ENCODE measurements at regions not wholly inside any gene's neighbourhood (a gene's known extent, or its start where the extent isn't known, plus 50 kb on each side); places are given as distances from the start of the nearest gene placed in this dataset.
"Not testable (repeated sequence)": the region's sequence is repeated elsewhere in the genome, so short reads cannot be mapped to it uniquely, and the experiment has no call there.

DNA sequence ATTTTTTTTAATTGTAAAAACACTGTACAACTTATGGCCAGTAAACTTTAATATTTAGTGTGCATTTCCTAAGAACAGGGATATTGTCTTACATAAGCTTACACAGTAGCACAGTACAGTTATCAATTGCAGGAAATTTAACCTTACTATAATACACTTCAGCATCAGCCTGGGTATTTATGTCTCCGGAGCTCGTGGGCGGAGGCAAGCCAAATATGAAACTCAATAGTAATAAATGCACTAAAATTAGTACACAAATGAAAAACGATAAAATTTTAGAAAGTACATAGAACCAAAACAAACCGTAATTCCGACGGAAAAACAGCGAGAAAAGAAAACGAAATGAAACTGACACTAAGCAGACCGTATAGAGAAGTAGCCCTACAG lies 91.2 kb downstream of the ANXA2R start:
- WGBS, 2 donors, result 17% methylated on average over 10 of the region's 10 CpGs
- Histone ChIP-seq H3K9me3 (no peaks in the 10 kb centered on the region), H3K27me3 (peaks cover 60% of the 10 kb centered on the region), H3K4me3 (replicated peaks in 1 of 3) (no peak overlapping the region), H3K27ac (peak overlapping the region in 1 of 3 donors; percentile 86), H3K4me1 (peaks cover 30% of the 10 kb centered on the region in 2 donors), H3K36me3 (no peaks in the 10 kb centered on the region)
- TF ChIP-seq, protein P1, sequence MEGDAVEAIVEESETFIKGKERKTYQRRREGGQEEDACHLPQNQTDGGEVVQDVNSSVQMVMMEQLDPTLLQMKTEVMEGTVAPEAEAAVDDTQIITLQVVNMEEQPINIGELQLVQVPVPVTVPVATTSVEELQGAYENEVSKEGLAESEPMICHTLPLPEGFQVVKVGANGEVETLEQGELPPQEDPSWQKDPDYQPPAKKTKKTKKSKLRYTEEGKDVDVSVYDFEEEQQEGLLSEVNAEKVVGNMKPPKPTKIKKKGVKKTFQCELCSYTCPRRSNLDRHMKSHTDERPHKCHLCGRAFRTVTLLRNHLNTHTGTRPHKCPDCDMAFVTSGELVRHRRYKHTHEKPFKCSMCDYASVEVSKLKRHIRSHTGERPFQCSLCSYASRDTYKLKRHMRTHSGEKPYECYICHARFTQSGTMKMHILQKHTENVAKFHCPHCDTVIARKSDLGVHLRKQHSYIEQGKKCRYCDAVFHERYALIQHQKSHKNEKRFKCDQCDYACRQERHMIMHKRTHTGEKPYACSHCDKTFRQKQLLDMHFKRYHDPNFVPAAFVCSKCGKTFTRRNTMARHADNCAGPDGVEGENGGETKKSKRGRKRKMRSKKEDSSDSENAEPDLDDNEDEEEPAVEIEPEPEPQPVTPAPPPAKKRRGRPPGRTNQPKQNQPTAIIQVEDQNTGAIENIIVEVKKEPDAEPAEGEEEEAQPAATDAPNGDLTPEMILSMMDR (IDR thresholded peaks at IDR 0.05), result no peak
- TF ChIP-seq POLR2A (IDR thresholded peaks at IDR 0.05), result no peak
- no peak for DNase-seq
- intact Hi-C loops (cut with DNase I), result no loop called here

DNA sequence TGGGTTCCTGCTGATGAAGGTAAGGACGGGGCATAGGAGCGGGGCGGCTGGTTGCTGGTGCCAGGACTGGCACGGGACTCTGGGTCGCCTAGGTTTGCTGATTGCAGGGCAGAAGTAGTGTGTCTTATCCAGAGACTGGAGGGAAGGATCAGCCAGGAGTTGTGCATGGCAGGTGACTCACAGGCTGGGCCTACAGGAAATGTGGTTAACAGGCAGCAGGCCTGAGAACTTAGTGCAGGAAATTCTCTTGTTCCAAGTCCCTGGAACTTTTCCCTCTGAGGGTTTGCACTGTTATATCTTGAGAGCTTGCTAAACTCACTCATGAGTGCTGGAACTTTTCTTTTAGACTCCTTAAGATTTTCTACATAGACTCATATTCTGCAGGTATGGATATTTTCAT lies 95.1 kb downstream of the ANXA2R start:
- H3K27me3 ChIP-seq, result peaks cover 35% of the 10 kb centered on the region
- intact Hi-C loops (cut with DNase I), result no loop called here
- DNase-seq, result no peak
- H3K27ac ChIP-seq, result no peak overlapping the region
- TF ChIP-seq, protein P1 (IDR thresholded peaks at IDR 0.05), result no peak
- TF ChIP-seq POLR2A (IDR thresholded peaks at IDR 0.05), result no peak
- no peak overlapping the region for H3K4me3 ChIP-seq (replicated peaks in 1 of 3)
- H3K36me3 ChIP-seq, result no peaks in the 10 kb centered on the region
- WGBS, 2 donors, result 71 to 89% methylated on average over 5 of the region's 5 CpGs
- peaks cover 4 to 6% of the 10 kb centered on the region in 2 donors for H3K4me1 ChIP-seq
- H3K9me3 ChIP-seq, result no peaks in the 10 kb centered on the region

DNA sequence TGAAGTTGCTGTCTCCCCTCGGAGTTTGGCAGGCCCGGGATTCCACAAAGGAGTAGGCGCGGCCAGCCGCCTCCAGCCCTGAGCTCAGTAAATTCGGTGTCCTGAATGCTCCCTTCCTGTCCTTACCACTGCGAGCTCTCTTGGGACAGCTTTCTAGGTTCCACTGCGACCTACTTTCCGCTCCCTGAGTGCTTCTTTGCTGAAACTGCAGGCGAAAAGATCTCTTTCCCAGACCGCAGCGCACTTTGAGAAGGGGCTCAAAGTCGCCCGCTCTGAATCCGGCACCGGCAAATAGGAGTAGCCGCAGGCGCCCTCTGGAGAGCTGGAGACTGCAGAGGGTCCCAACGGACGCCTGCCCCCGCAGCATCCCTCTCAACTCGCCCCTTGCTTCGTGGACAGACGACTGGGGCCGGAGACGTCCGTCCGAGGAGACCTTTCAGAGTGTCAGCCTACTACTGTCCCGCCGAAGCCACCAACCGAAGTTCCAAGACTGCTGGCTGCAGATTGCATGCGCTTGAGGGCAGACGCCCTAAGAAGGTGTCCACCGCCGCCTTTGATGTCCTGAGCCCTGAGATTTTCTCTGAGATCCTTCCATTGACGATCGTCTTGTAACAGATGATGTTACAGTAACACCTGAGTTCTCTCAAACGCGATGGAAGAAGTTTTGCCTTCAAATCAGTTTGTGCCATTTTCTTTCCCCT lies 96.0 kb downstream of the ANXA2R start:
- no peak for TF ChIP-seq POLR2A (IDR thresholded peaks at IDR 0.05)
- TF ChIP-seq, protein P1 (IDR thresholded peaks at IDR 0.05), result no peak
- Histone ChIP-seq H3K4me1 (peaks cover 0 to 3% of the 10 kb centered on the region in 2 donors), H3K4me3 (replicated peaks in 1 of 3) (no peak overlapping the region), H3K27ac (no peak overlapping the region), H3K9me3 (no peaks in the 10 kb centered on the region), H3K36me3 (no peaks in the 10 kb centered on the region), H3K27me3 (peaks cover 26% of the 10 kb centered on the region)
- DNase-seq, result no peak
- intact Hi-C loops (cut with DNase I), result no loop called here
- 20 to 23% methylated on average over 33 to 34 of the region's 39 CpGs for WGBS, 2 donors

DNA sequence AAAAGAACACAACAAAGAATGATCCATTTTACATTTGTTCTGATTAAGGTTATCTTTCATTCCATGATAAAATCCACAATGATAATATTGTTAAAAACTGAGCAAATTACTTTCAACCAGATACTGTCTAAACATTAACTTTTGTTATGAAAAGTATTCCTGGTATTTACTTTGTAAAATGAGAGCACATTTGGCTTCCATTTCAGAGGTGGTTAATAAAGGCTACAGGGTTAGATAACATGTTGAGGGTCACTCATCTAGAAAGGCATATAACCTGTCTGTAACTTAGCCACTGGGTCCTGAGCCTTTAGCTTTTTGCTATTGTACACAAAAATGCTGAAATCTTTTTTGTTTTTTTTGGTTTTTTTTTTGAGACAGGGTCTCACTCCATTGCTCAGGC lies 99.3 kb downstream of the ANXA2R start:
- intact Hi-C loops (cut with DNase I), result no loop called here

DNA sequence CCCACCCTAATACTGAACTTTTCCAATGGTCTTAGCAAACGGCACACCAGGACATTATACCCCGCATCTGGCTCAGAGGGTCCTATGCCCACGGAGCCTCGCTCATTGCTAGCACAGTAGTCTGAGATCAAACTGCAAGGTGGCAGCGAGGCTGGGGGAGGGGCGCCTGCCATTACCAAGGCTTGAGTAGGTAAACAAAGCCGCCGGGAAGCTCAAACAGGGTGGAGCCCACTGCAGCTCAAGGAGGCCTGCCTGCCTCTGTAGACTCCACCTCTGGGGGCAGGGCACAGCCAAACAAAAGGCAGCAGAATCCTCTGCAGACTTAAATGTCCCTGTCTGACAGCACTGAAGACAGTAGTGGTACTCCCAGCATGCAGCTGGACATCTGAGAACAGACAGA lies 108.1 kb downstream of the ANXA2R start:
- H3K4me1 ChIP-seq; H3K27me3 ChIP-seq; DNase-seq; H3K27ac ChIP-seq; H3K9me3 ChIP-seq; intact Hi-C loops (cut with DNase I); H3K36me3 ChIP-seq; H3K4me3 ChIP-seq (replicated peaks in 1 of 3): not testable (repeated sequence)
- WGBS, 2 donors, result 90 to 95% methylated on average over 8 of the region's 8 CpGs

More for the DNA sequence above, 99.3 kb downstream of the ANXA2R start:
- Histone ChIP-seq H3K27ac (no peak overlapping the region), H3K27me3 (peaks cover 14% of the 10 kb centered on the region), H3K4me1 (peaks cover 0 to 3% of the 10 kb centered on the region in 2 donors), H3K36me3 (no peaks in the 10 kb centered on the region), H3K9me3 (no peaks in the 10 kb centered on the region), H3K4me3 (replicated peaks in 1 of 3) (no peak overlapping the region)
- no peak for TF ChIP-seq POLR2A (IDR thresholded peaks at IDR 0.05)
- TF ChIP-seq, protein P1 (IDR thresholded peaks at IDR 0.05), result no peak
- DNase-seq, result no peak

DNA sequence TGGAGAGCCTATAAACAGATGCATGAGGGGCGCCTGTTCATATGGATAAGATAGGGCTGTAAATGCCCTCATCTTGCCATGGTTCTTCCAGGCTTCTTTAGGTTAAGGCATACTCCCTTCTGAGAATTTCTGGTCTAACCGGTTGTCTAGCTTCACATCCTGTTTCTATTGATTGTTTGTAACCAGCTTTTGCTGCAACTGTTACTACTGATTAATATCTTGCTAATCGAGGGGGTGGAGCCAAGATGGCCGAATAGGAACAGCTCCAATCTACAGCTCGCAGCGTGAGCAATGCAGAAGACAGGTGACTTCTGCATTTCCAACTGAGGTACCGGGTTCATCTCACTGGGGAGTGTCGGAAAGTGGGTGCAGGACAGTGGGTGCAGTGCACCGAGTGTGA lies 108.7 kb downstream of the ANXA2R start:
- DNase-seq; H3K4me1 ChIP-seq; H3K27me3 ChIP-seq; H3K9me3 ChIP-seq; H3K36me3 ChIP-seq; intact Hi-C loops (cut with DNase I); H3K27ac ChIP-seq; H3K4me3 ChIP-seq (replicated peaks in 1 of 3): not testable (repeated sequence)
- WGBS, 2 donors, result 95 to 96% methylated on average over 9 of the region's 9 CpGs

All from thyroid gland (tissue), 4 donors.